Thyroid gland (tissue), 4 donors: ENCODE measurements at regions not wholly inside any gene's neighbourhood (a gene's known extent, or its start where the extent isn't known, plus 50 kb on each side); places are given as distances from the start of the nearest gene placed in this dataset.

Experiments
- POLR2A ChIP-seq, 2 donors: fragments of 450-650 bp; IDR thresholded peaks; one replicate each; pipeline ENCODE4 v1.6.1; 2017; ENCODE audit warnings: antibody characterized with exemption in 2 of 2, mild to moderate bottlenecking in 2 of 2, moderate library complexity in 1 of 2
- TF ChIP-seq, protein P1 (sequence below), 6 experiments: fragments of 200-600 bp in 3 of 6; fragments of 450-650 bp in 3 of 6; sonication (generic) in 3 of 6; IDR thresholded peaks; one replicate each; pipeline ENCODE4 v1.5.1; 2016 to 2019; ENCODE audit warnings: antibody characterized with exemption in 6 of 6, mild to moderate bottlenecking in 2 of 6, inconsistent platforms in 1 of 6, moderate library complexity in 1 of 6

DNA sequence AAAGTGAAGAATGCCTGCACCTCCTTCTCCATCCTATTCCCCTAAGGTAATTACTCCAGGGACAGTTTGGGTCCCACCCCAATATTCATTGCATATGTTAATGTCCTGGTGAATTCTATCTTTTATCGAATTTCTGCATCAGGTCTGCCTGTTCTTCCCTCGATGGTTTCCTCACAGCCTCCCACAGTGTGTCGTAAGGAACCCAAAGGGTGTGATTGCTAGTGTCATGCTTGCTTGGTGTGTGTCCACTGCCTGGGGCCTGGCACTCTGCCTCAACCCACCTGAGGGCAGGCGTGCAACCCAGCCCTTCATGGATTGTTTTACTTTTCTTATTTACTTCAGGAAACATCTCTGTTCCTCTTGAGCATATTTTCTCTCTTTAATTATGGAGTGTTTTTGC, 60.2 kb upstream of the CYSLTR2 start:
- TF ChIP-seq, protein P1, sequence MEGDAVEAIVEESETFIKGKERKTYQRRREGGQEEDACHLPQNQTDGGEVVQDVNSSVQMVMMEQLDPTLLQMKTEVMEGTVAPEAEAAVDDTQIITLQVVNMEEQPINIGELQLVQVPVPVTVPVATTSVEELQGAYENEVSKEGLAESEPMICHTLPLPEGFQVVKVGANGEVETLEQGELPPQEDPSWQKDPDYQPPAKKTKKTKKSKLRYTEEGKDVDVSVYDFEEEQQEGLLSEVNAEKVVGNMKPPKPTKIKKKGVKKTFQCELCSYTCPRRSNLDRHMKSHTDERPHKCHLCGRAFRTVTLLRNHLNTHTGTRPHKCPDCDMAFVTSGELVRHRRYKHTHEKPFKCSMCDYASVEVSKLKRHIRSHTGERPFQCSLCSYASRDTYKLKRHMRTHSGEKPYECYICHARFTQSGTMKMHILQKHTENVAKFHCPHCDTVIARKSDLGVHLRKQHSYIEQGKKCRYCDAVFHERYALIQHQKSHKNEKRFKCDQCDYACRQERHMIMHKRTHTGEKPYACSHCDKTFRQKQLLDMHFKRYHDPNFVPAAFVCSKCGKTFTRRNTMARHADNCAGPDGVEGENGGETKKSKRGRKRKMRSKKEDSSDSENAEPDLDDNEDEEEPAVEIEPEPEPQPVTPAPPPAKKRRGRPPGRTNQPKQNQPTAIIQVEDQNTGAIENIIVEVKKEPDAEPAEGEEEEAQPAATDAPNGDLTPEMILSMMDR (IDR thresholded peaks at IDR 0.05): no peak
- TF ChIP-seq POLR2A (IDR thresholded peaks at IDR 0.05): no peak
